ENCODE measurements at regions not wholly inside any gene's neighbourhood (a gene's known extent, or its start where the extent isn't known, plus 50 kb on each side); places are given as distances from the start of the nearest gene placed in this dataset.

- Mint-ChIP-seq H3K36me3 (ENCODE audit: low read depth) (no peaks in the 10 kb centered on the region), H3K4me3 (no peak overlapping the region), H3K9me3 (no peaks in the 10 kb centered on the region)
These were observed 447.6 kb upstream of the PRMT6 start for GRCh38 chr1:106608841-106609240.

GRCh38 chr1:106613068-106613467 lies 443.4 kb upstream of the PRMT6 start:
- Mint-ChIP-seq H3K4me1 (no peaks in the 10 kb centered on the region), H3K4me3 (no peak overlapping the region), H3K36me3 (ENCODE audit: low read depth) (no peaks in the 10 kb centered on the region), H3K27ac (no peak overlapping the region), H3K27me3 (ENCODE audit: low read depth, poor library complexity) (no peaks in the 10 kb centered on the region), H3K9me3 (no peaks in the 10 kb centered on the region)
- DNase-seq, result no peak
- no peak for TF ChIP-seq CTCF (IDR thresholded peaks at IDR 0.05)

More at GRCh38 chr1:106608841-106609240, 447.6 kb upstream of the PRMT6 start:
- H3K27me3 Mint-ChIP-seq (ENCODE audit: low read depth, poor library complexity), result no peaks in the 10 kb centered on the region
- no peak for DNase-seq
- no peak overlapping the region for H3K27ac Mint-ChIP-seq
- no peaks in the 10 kb centered on the region for H3K4me1 Mint-ChIP-seq
- no peak for TF ChIP-seq CTCF (IDR thresholded peaks at IDR 0.05)

GRCh38 chr1:106613861-106614260 lies 442.6 kb upstream of the PRMT6 start:
- H3K9me3 Mint-ChIP-seq, result no peaks in the 10 kb centered on the region
- H3K36me3 Mint-ChIP-seq (ENCODE audit: low read depth), result no peaks in the 10 kb centered on the region
- H3K27me3 Mint-ChIP-seq (ENCODE audit: low read depth, poor library complexity), result no peaks in the 10 kb centered on the region
- H3K4me1 Mint-ChIP-seq, result no peaks in the 10 kb centered on the region
- no peak overlapping the region for H3K4me3 Mint-ChIP-seq
- no peak for DNase-seq
- no peak overlapping the region for H3K27ac Mint-ChIP-seq
- TF ChIP-seq CTCF (IDR thresholded peaks at IDR 0.05), result no peak

- no peak for TF ChIP-seq CTCF (IDR thresholded peaks at IDR 0.05)
- no peak overlapping the region for H3K27ac Mint-ChIP-seq
- no peak overlapping the region for H3K4me3 Mint-ChIP-seq
- no peaks in the 10 kb centered on the region for H3K4me1 Mint-ChIP-seq
- no peaks in the 10 kb centered on the region for H3K36me3 Mint-ChIP-seq (ENCODE audit: low read depth)
- no peaks in the 10 kb centered on the region for H3K27me3 Mint-ChIP-seq (ENCODE audit: low read depth, poor library complexity)
- no peak for DNase-seq
- no peaks in the 10 kb centered on the region for H3K9me3 Mint-ChIP-seq
These were observed 441.0 kb upstream of the PRMT6 start for GRCh38 chr1:106615473-106615872.

GRCh38 chr1:106619080-106619826 lies 437.2 kb upstream of the PRMT6 start:
- no peak for DNase-seq
- no peak overlapping the region for H3K27ac Mint-ChIP-seq
- H3K36me3 Mint-ChIP-seq (ENCODE audit: low read depth), result no peaks in the 10 kb centered on the region
- no peaks in the 10 kb centered on the region for H3K4me1 Mint-ChIP-seq
- H3K4me3 Mint-ChIP-seq, result no peak overlapping the region
- H3K27me3 Mint-ChIP-seq (ENCODE audit: low read depth, poor library complexity), result no peaks in the 10 kb centered on the region
- peaks cover 5% of the 10 kb centered on the region for H3K9me3 Mint-ChIP-seq
- no peak for TF ChIP-seq CTCF (IDR thresholded peaks at IDR 0.05)

GRCh38 chr1:106619827-106620134 lies 436.7 kb upstream of the PRMT6 start:
- Mint-ChIP-seq H3K27me3 (ENCODE audit: low read depth, poor library complexity) (peaks cover 2% of the 10 kb centered on the region), H3K9me3 (peaks cover 5% of the 10 kb centered on the region), H3K4me1 (no peaks in the 10 kb centered on the region), H3K27ac (no peak overlapping the region), H3K4me3 (no peak overlapping the region), H3K36me3 (ENCODE audit: low read depth) (no peaks in the 10 kb centered on the region)
- DNase-seq, result no peak
- TF ChIP-seq CTCF (IDR thresholded peaks at IDR 0.05), result no peak

Measured in nephron progenitor cell (in vitro differentiated cells).